ENCODE measurements at regions not wholly inside any gene's neighbourhood (a gene's known extent, or its start where the extent isn't known, plus 50 kb on each side); places are given as distances from the start of the nearest gene placed in this dataset.

DNA sequence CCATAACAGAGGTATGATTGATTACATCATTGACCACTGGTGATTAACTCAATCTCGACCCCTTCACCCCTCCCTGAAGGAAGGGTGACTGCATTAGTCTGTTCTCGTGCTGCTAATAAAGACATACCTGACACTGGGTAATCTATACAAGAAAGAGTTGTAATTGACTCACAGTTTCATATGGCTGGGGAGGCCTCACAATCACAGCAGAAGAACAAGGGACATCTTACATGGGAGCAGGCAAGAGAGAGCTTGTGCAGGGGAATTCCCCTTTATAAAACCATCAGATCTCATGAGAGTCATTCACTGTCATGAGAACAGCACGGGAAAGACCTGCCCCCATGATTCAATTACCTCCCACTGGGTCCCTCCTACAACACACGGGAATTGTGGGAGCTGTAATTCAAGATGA is 55.9 kb upstream of the TMCC3 start:
- Histone ChIP-seq H3K4me1 (ENCODE audit: control insufficient read depth in 5 of 5, insufficient read depth in 5 of 5, low read length in 5 of 5) (peaks cover 0 to 39% (median 8%) of the 10 kb centered on the region in 5 donors), H3K27ac (ENCODE audit: low read depth in 1 of 2, low read length in 1 of 2) (no peak overlapping the region), H3K9ac (ENCODE audit: insufficient read depth in 1 of 2, low read length in 2 of 2) (no peak overlapping the region), H3K36me3 (ENCODE audit: control insufficient read depth in 4 of 4, insufficient read depth in 4 of 4, low read length in 4 of 4) (no peaks in the 10 kb centered on the region), H3K9me3 (ENCODE audit: control insufficient read depth in 4 of 4, insufficient read depth in 3 of 4, low read length in 3 of 4) (no peaks in the 10 kb centered on the region), H3K4me3 (no peak overlapping the region), H3K27me3 (ENCODE audit: control insufficient read depth in 3 of 3, insufficient read depth in 3 of 3, low read length in 2 of 3) (no peaks in the 10 kb centered on the region)
- TF ChIP-seq, protein P1, sequence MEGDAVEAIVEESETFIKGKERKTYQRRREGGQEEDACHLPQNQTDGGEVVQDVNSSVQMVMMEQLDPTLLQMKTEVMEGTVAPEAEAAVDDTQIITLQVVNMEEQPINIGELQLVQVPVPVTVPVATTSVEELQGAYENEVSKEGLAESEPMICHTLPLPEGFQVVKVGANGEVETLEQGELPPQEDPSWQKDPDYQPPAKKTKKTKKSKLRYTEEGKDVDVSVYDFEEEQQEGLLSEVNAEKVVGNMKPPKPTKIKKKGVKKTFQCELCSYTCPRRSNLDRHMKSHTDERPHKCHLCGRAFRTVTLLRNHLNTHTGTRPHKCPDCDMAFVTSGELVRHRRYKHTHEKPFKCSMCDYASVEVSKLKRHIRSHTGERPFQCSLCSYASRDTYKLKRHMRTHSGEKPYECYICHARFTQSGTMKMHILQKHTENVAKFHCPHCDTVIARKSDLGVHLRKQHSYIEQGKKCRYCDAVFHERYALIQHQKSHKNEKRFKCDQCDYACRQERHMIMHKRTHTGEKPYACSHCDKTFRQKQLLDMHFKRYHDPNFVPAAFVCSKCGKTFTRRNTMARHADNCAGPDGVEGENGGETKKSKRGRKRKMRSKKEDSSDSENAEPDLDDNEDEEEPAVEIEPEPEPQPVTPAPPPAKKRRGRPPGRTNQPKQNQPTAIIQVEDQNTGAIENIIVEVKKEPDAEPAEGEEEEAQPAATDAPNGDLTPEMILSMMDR (IDR thresholded peaks at IDR 0.05; ENCODE audit: control extremely low read depth, extremely low read depth) = no peak
- ATAC-seq (ENCODE audit: insufficient read depth, low FRiP score) (no peak), DNase-seq (no peak)
- 57 to 69% methylated on average over 4 of the region's 4 CpGs for WGBS, 2 donors

DNA sequence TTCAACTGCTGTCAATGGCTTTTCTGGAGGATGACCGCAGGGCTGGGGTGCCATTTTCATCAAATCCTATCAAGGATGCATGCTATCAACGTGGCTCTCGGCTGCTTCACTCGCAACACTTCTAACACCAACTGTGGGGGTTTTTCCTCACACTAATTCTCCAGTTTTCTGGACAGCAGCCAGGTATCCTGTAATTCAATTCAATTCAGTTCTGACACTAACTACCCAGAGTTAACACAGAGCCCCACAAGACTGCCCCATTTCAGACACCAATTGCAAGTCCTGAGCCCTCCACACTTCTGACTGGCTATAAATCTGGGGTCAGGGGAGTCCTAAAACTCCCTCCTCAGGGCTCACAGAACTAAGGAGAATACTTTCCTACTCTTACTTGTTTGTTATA is 55.3 kb upstream of the TMCC3 start:
- TF ChIP-seq, protein P1 (IDR thresholded peaks at IDR 0.05; ENCODE audit: control extremely low read depth, extremely low read depth) = no peak
- 96 to 97% methylated on average over 4 of the region's 4 CpGs for WGBS, 2 donors
- no peak overlapping the region for H3K9ac ChIP-seq (ENCODE audit: insufficient read depth in 1 of 2, low read length in 2 of 2)
- H3K9me3 ChIP-seq (ENCODE audit: control insufficient read depth in 4 of 4, insufficient read depth in 3 of 4, low read length in 3 of 4) = no peaks in the 10 kb centered on the region
- H3K4me3 ChIP-seq = no peak overlapping the region
- H3K27ac ChIP-seq (ENCODE audit: low read depth in 1 of 2, low read length in 1 of 2) = no peak overlapping the region
- H3K36me3 ChIP-seq (ENCODE audit: control insufficient read depth in 4 of 4, insufficient read depth in 4 of 4, low read length in 4 of 4) = no peaks in the 10 kb centered on the region
- H3K4me1 ChIP-seq (ENCODE audit: control insufficient read depth in 5 of 5, insufficient read depth in 5 of 5, low read length in 5 of 5) = peaks cover 0 to 39% (median 8%) of the 10 kb centered on the region in 5 donors
- DNase-seq = peak in 2 of 3 donors; percentile 24 to 33
- no peaks in the 10 kb centered on the region for H3K27me3 ChIP-seq (ENCODE audit: control insufficient read depth in 3 of 3, insufficient read depth in 3 of 3, low read length in 2 of 3)
- ATAC-seq (ENCODE audit: insufficient read depth, low FRiP score) = no peak

DNA sequence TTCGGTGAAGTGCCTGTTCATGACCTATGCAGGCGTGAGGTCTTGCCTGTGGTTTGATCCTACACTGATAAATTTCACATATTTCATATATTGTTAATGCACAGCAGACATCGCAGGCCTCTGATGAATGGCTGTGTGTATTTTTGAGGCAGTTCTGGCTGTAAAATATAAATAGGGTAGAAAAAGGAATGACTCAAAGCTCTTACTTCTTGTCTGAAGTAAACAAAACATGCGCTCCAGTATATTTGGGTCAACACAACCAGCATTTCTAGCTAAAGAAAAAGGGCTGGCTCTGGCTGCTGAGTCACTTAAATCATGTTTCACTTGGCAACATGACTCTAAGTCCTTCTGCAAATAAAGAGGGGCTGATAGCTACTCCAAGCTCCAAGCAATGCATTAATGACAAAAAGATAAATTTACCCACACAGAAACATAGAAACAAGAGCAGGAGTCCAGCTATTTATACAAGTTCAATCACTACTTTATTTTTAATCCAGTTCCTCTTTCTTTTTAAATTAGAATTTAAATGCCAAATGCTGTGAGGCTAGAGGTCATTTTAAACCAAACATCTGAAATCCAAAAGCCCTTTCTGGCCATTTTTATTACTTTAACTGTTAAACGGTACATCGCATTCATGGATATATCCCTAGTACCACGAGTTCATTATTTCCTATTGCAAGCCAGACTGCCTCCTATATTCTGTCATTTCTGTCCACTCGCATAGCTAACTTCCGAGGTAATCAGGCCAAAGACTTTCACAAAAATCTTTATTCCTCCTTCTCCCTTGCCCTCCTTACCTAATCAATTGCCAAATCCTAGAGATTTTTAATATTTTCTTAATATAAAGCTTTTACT is 54.3 kb upstream of the TMCC3 start:
- ATAC-seq (ENCODE audit: insufficient read depth, low FRiP score) (no peak), DNase-seq (peak; percentile 67 to 95 (median 91))
- Histone ChIP-seq H3K27me3 (ENCODE audit: control insufficient read depth in 3 of 3, insufficient read depth in 3 of 3, low read length in 2 of 3) (no peaks in the 10 kb centered on the region), H3K4me3 (no peak overlapping the region), H3K27ac (ENCODE audit: low read depth in 1 of 2, low read length in 1 of 2) (no peak overlapping the region), H3K9me3 (ENCODE audit: control insufficient read depth in 4 of 4, insufficient read depth in 3 of 4, low read length in 3 of 4) (no peaks in the 10 kb centered on the region), H3K4me1 (ENCODE audit: control insufficient read depth in 5 of 5, insufficient read depth in 5 of 5, low read length in 5 of 5) (peaks cover 0 to 39% (median 8%) of the 10 kb centered on the region in 5 donors), H3K9ac (ENCODE audit: insufficient read depth in 1 of 2, low read length in 2 of 2) (peak overlapping the region in 1 of 2 donors; percentile 10), H3K36me3 (ENCODE audit: control insufficient read depth in 4 of 4, insufficient read depth in 4 of 4, low read length in 4 of 4) (no peaks in the 10 kb centered on the region)
- TF ChIP-seq, protein P1 (IDR thresholded peaks at IDR 0.05; ENCODE audit: control extremely low read depth, extremely low read depth) = no peak
- WGBS, 2 donors = 59 to 73% methylated on average over 9 of the region's 9 CpGs

All from lung (tissue), 11 donors.